ENCODE measurements at regions not wholly inside any gene's neighbourhood (a gene's known extent, or its start where the extent isn't known, plus 50 kb on each side); places are given as distances from the start of the nearest gene placed in this dataset.

DNA sequence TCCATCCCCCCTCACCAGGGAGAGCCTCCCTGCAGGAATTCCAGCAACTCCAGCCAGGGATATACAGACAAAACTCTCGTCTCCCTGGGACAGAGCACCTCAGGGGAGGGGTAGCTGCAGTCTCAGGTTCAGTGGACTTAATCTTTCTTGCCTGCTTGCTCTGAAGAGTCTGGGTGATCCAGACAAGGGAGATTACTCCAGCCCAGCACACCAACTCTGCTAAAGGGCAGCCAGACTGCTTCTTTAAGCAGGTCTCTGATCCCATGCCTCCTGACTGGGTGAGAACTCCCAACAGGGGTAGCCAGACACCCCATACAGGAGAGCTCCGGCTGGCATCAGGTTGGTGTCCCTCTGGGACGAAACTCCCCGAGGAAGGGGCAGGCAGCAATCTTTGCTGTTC is 888.7 kb downstream of the RAB28 start:
- H3K4me1 ChIP-seq (ENCODE audit: control insufficient read depth, extremely low read depth, insufficient read depth, low read length): no peaks in the 10 kb centered on the region
- dilution Hi-C loops (cut with MboI; ENCODE audit: extremely low pct_ligation_motif_present, low sequenced_read_pairs): no loop called here
- no peak for DNase-seq (ENCODE audit: low read depth, low spot score)

GRCh38 chr4:12588582-12588981 is 895.6 kb downstream of the RAB28 start:
- Histone ChIP-seq H3K27me3 (ENCODE audit: control insufficient read depth, extremely low read depth, insufficient read depth, low read length) (no peaks in the 10 kb centered on the region), H3K9ac (ENCODE audit: control insufficient read depth, extremely low read depth, insufficient read depth, low read length) (no peak overlapping the region), H2AFZ (ENCODE audit: control insufficient read depth, low read length) (no peak overlapping the region), H3K79me2 (ENCODE audit: control insufficient read depth, insufficient read depth, low read length) (no peaks in the 10 kb centered on the region), H3K4me3 (ENCODE audit: control insufficient read depth in 2 of 3, extremely low read depth in 1 of 3, insufficient read depth in 2 of 3, low read depth in 1 of 3, low read length in 3 of 3) (no peak overlapping the region), H3K4me1 (ENCODE audit: control insufficient read depth, extremely low read depth, insufficient read depth, low read length) (no peaks in the 10 kb centered on the region), H3K9me3 (ENCODE audit: control insufficient read depth, low read depth, low read length) (no peaks in the 10 kb centered on the region), H3K4me2 (ENCODE audit: control insufficient read depth, extremely low read depth, insufficient read depth, low read depth, low read length) (no peak overlapping the region), H3K27ac (ENCODE audit: control insufficient read depth, insufficient read depth, low read length) (no peak overlapping the region), H4K20me1 (ENCODE audit: control insufficient read depth, extremely low read depth, insufficient read depth, low read length) (no peaks in the 10 kb centered on the region), H3K36me3 (ENCODE audit: control insufficient read depth in 2 of 2, extremely low read depth in 1 of 2, insufficient read depth in 2 of 2, low read length in 2 of 2) (no peaks in the 10 kb centered on the region), H3K9me1 (ENCODE audit: control insufficient read depth, extremely low read depth, insufficient read depth, low read length) (no peaks in the 10 kb centered on the region)
- no peak for FAIRE-seq
- dilution Hi-C loops (cut with MboI; ENCODE audit: extremely low pct_ligation_motif_present, low sequenced_read_pairs): no loop called here
- TF ChIP-seq EZH2 (IDR thresholded peaks at IDR 0.05; ENCODE audit: low read length): no peak
- no peak for TF ChIP-seq CTCF (optimal IDR thresholded peaks at IDR 0.05 in 1 of 3, IDR thresholded peaks at IDR 0.05 in 1 of 3, conservative IDR thresholded peaks at IDR 0.05 in 1 of 3; ENCODE audit: extremely low read depth in 1 of 3, insufficient read depth in 2 of 3, low read length in 3 of 3)
- DNase-seq (ENCODE audit: low read depth, low spot score): no peak

More for the DNA sequence above, 888.7 kb downstream of the RAB28 start:
- H2AFZ ChIP-seq (ENCODE audit: control insufficient read depth, low read length): no peak overlapping the region
- H3K79me2 ChIP-seq (ENCODE audit: control insufficient read depth, insufficient read depth, low read length): no peaks in the 10 kb centered on the region
- no peaks in the 10 kb centered on the region for H3K27me3 ChIP-seq (ENCODE audit: control insufficient read depth, extremely low read depth, insufficient read depth, low read length)
- no peaks in the 10 kb centered on the region for H3K36me3 ChIP-seq (ENCODE audit: control insufficient read depth in 2 of 2, extremely low read depth in 1 of 2, insufficient read depth in 2 of 2, low read length in 2 of 2)
- no peaks in the 10 kb centered on the region for H4K20me1 ChIP-seq (ENCODE audit: control insufficient read depth, extremely low read depth, insufficient read depth, low read length)
- H3K9me1 ChIP-seq (ENCODE audit: control insufficient read depth, extremely low read depth, insufficient read depth, low read length): no peaks in the 10 kb centered on the region
- H3K9me3 ChIP-seq (ENCODE audit: control insufficient read depth, low read depth, low read length): no peaks in the 10 kb centered on the region
- no peak for FAIRE-seq
- TF ChIP-seq CTCF (optimal IDR thresholded peaks at IDR 0.05 in 1 of 3, IDR thresholded peaks at IDR 0.05 in 1 of 3, conservative IDR thresholded peaks at IDR 0.05 in 1 of 3; ENCODE audit: extremely low read depth in 1 of 3, insufficient read depth in 2 of 3, low read length in 3 of 3): no peak
- no peak for TF ChIP-seq EZH2 (IDR thresholded peaks at IDR 0.05; ENCODE audit: low read length)
- no peak overlapping the region for H3K9ac ChIP-seq (ENCODE audit: control insufficient read depth, extremely low read depth, insufficient read depth, low read length)
- no peak overlapping the region for H3K4me3 ChIP-seq (ENCODE audit: control insufficient read depth in 2 of 3, extremely low read depth in 1 of 3, insufficient read depth in 2 of 3, low read depth in 1 of 3, low read length in 3 of 3)
- no peak overlapping the region for H3K27ac ChIP-seq (ENCODE audit: control insufficient read depth, insufficient read depth, low read length)
- no peak overlapping the region for H3K4me2 ChIP-seq (ENCODE audit: control insufficient read depth, extremely low read depth, insufficient read depth, low read depth, low read length)

All from keratinocyte (primary cell).